Calu3 (cell line): ENCODE measurements at regions not wholly inside any gene's neighbourhood (a gene's known extent, or its start where the extent isn't known, plus 50 kb on each side); places are given as distances from the start of the nearest gene placed in this dataset.

ENCODE experiments used
- BruUV-seq: library from RNA; stranded (reverse); fragments of 400-500 nt; replicated peaks from 2 replicates; lab custom pipeline; 2021; lab: Mats Ljungman, UMichigan
- CTCF ChIA-PET: fragments of 300-600 bp; sonication (Branson Sonifier 250); formaldehyde crosslinking; loops from one replicate; lab custom pipeline; 2022; ENCODE audit warnings: antibody characterized with exemption; lab: Charles Lee
- DNase-seq: peaks from one replicate; pipeline ENCODE4 v3.0.0; 2022
- H3K27ac Mint-ChIP-seq: one replicate; pipeline ENCODE4 v1.8.0; 2022; ENCODE audit warnings: mixed read lengths; ENCODE audit not compliant: unreplicated experiment
- H3K27me3 Mint-ChIP-seq: one replicate; pipeline ENCODE4 v1.8.0; 2022; ENCODE audit warnings: mixed read lengths; ENCODE audit not compliant: unreplicated experiment
- H3K36me3 Mint-ChIP-seq: one replicate; pipeline ENCODE4 v1.8.0; 2022; ENCODE audit warnings: mild to moderate bottlenecking, moderate library complexity, mixed read lengths; ENCODE audit not compliant: insufficient read depth, unreplicated experiment
- H3K4me1 Mint-ChIP-seq: one replicate; pipeline ENCODE4 v1.8.0; 2022; ENCODE audit warnings: mild to moderate bottlenecking, low read depth, mixed read lengths; ENCODE audit not compliant: unreplicated experiment
- H3K4me3 Mint-ChIP-seq: one replicate; pipeline ENCODE4 v1.8.0; 2022; ENCODE audit warnings: mild to moderate bottlenecking, low read depth, moderate library complexity, mixed read lengths; ENCODE audit not compliant: unreplicated experiment
- H3K9me3 Mint-ChIP-seq: one replicate; pipeline ENCODE4 v1.8.0; 2022; ENCODE audit warnings: low read depth, mixed read lengths; ENCODE audit not compliant: unreplicated experiment
- intact Hi-C: fragments of 100-400 bp; cut with micrococcal nuclease; formaldehyde crosslinking; loops from one replicate; pipeline ENCODE4 v1.10.0; 2022; ENCODE audit not compliant: unreplicated experiment
- TF ChIP-seq, protein P1 (sequence below): fragments of 200-600 bp; IDR thresholded peaks from one replicate; pipeline ENCODE4 v1.8.0; 2022; ENCODE audit warnings: antibody characterized with exemption; ENCODE audit not compliant: unreplicated experiment

DNA sequence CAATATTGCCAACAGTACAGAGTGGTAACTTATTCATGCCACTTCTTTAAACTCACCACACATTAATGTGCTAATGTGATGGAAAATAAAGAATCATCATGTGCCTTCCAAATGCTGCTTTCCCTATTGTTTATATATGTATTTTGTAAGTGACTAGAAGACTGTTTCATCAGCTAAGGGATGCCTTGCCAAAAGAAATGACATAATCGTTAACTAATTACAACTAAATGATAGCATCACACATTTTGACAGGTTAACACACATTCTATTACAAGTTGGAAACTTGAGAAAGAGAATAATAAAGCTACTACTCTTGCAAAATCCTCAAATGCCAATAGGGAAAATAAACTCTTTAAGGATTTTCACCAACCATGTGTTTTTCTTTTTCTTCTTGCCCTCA, 329.9 kb upstream of the AGTR1 start:
- BruUV-seq, result no TSS peak
- no peaks in the 10 kb centered on the region for H3K36me3 Mint-ChIP-seq
- CTCF ChIA-PET, result interaction anchor here (0.7 to 0.9 kb wide), 5 partner anchors 9 to 291 kb away, joined by 3 to 8 read pairs (median 3); no protein-coding TSS in a partner anchor

GRCh38 chr3:148369381-148369780, 328.3 kb upstream of the AGTR1 start:
- no TSS peak for BruUV-seq
- no peaks in the 10 kb centered on the region for H3K27me3 Mint-ChIP-seq
- intact Hi-C loops, result loop anchor here (5.0 kb wide), 1 partner anchor 1552 kb away; no protein-coding TSS in a partner anchor
- TF ChIP-seq, protein P1, sequence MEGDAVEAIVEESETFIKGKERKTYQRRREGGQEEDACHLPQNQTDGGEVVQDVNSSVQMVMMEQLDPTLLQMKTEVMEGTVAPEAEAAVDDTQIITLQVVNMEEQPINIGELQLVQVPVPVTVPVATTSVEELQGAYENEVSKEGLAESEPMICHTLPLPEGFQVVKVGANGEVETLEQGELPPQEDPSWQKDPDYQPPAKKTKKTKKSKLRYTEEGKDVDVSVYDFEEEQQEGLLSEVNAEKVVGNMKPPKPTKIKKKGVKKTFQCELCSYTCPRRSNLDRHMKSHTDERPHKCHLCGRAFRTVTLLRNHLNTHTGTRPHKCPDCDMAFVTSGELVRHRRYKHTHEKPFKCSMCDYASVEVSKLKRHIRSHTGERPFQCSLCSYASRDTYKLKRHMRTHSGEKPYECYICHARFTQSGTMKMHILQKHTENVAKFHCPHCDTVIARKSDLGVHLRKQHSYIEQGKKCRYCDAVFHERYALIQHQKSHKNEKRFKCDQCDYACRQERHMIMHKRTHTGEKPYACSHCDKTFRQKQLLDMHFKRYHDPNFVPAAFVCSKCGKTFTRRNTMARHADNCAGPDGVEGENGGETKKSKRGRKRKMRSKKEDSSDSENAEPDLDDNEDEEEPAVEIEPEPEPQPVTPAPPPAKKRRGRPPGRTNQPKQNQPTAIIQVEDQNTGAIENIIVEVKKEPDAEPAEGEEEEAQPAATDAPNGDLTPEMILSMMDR, result no peak
- CTCF ChIA-PET, result no interaction called here
- no peak for DNase-seq
- H3K36me3 Mint-ChIP-seq, result no peaks in the 10 kb centered on the region
- no peak overlapping the region for H3K27ac Mint-ChIP-seq
- peaks cover 3% of the 10 kb centered on the region for H3K9me3 Mint-ChIP-seq
- no peak overlapping the region for H3K4me3 Mint-ChIP-seq
- no peaks in the 10 kb centered on the region for H3K4me1 Mint-ChIP-seq

More for the DNA sequence above, 329.9 kb upstream of the AGTR1 start:
- Mint-ChIP-seq H3K27ac (no peak overlapping the region), H3K27me3 (no peaks in the 10 kb centered on the region), H3K4me1 (no peaks in the 10 kb centered on the region), H3K4me3 (no peak overlapping the region), H3K9me3 (peaks cover 3% of the 10 kb centered on the region)
- intact Hi-C loops, result loop anchor here (2.0 to 5.0 kb wide), 2 partner anchors 1247 to 1550 kb away; no protein-coding TSS in a partner anchor
- DNase-seq, result no peak
- TF ChIP-seq, protein P1, result no peak

DNA sequence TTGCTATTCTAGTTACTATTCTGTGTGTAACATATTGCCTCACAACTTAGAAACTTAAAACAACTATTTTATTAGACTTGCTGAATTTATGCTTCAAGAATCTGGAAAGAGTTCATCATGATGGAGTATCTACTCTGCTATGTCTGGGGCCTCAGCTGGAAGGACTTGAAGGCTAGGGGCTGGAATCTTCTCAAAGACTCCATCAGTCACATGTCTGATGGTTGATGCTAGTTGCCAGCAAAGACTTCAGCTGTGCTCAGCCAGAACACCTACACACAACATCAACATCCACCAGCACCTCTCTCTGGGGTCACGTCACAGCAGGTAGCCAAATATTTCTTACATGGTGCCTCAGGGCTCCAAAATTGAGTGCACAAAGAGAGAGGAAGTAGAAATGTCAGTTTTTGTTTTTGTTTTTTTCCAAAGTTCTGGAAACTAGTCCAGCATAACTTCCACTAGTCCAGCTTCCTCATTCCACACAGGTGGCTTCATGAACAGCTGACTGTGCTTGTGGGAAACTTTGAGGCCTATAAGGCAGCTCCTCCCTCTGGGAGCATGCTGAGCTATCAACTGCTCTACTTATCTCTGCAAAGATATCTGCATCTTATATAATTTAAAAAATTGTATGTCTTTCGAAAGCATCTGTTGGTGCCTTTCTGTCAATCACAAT, 325.4 kb upstream of the AGTR1 start:
- CTCF ChIA-PET, result no interaction called here
- no peak overlapping the region for H3K4me3 Mint-ChIP-seq
- H3K9me3 Mint-ChIP-seq, result peaks cover 3% of the 10 kb centered on the region
- intact Hi-C loops, result no loop called here
- TF ChIP-seq, protein P1, result no peak
- H3K27ac Mint-ChIP-seq, result no peak overlapping the region
- H3K4me1 Mint-ChIP-seq, result no peaks in the 10 kb centered on the region
- no peaks in the 10 kb centered on the region for H3K27me3 Mint-ChIP-seq
- H3K36me3 Mint-ChIP-seq, result no peaks in the 10 kb centered on the region
- no TSS peak for BruUV-seq
- DNase-seq, result peak; percentile 52

GRCh38 chr3:148373961-148374360, 323.7 kb upstream of the AGTR1 start:
- no peaks in the 10 kb centered on the region for H3K36me3 Mint-ChIP-seq
- TF ChIP-seq, protein P1, result no peak
- no peak for DNase-seq
- H3K27ac Mint-ChIP-seq, result no peak overlapping the region
- peaks cover 3% of the 10 kb centered on the region for H3K9me3 Mint-ChIP-seq
- intact Hi-C loops, result no loop called here
- BruUV-seq, result no TSS peak
- no peaks in the 10 kb centered on the region for H3K27me3 Mint-ChIP-seq
- CTCF ChIA-PET, result no interaction called here
- no peaks in the 10 kb centered on the region for H3K4me1 Mint-ChIP-seq
- H3K4me3 Mint-ChIP-seq, result no peak overlapping the region
